Osteoblast (primary cell): ENCODE measurements at regions not wholly inside any gene's neighbourhood (a gene's known extent, or its start where the extent isn't known, plus 50 kb on each side); places are given as distances from the start of the nearest gene placed in this dataset.

Experiments used
- DNase-seq: peaks from one replicate; pipeline ENCODE4 v3.0.0; 2011; ENCODE audit warnings: low spot score, mixed read lengths; ENCODE audit not compliant: insufficient read length; ENCODE audit errors: missing footprints
- H2AFZ ChIP-seq: 2 replicates; pipeline ENCODE4 v1.6.0; 2011; ENCODE audit warnings: mild to moderate bottlenecking, low read length
- H3K27ac ChIP-seq: 2 replicates; pipeline ENCODE4 v1.5.1; 2011; ENCODE audit warnings: mild to moderate bottlenecking, low read depth, low read length, moderate library complexity
- H3K27me3 ChIP-seq: 2 replicates; pipeline ENCODE4 v1.6.0; 2012; ENCODE audit warnings: mild to moderate bottlenecking, control low read depth, inconsistent platforms, low read length, moderate library complexity; ENCODE audit not compliant: insufficient read depth
- H3K36me3 ChIP-seq: 2 replicates; pipeline ENCODE4 v1.5.1; 2011; ENCODE audit warnings: mild to moderate bottlenecking, low read length, control low read depth, moderate library complexity; ENCODE audit not compliant: insufficient read depth
- H3K4me1 ChIP-seq: 2 replicates; pipeline ENCODE4 v1.5.1; 2011; ENCODE audit warnings: mild to moderate bottlenecking, low read length, control low read depth, moderate library complexity; ENCODE audit not compliant: insufficient read depth
- H3K4me2 ChIP-seq: 2 replicates; pipeline ENCODE4 v1.6.0; 2011; ENCODE audit warnings: mild to moderate bottlenecking, low read length; ENCODE audit not compliant: insufficient read depth
- H3K4me3 ChIP-seq: fragments of 200-600 bp; sonication (generic); 3 replicates; pipeline ENCODE4 v1.5.1; 2012; ENCODE audit warnings: mild to moderate bottlenecking, low read length, inconsistent platforms; ENCODE audit not compliant: insufficient read depth
- H3K79me2 ChIP-seq: 2 replicates; pipeline ENCODE4 v1.6.0; 2012; ENCODE audit warnings: mild to moderate bottlenecking, low read length, control low read depth, inconsistent platforms; ENCODE audit not compliant: insufficient read depth
- H3K9me3 ChIP-seq: 2 replicates; pipeline ENCODE4 v1.5.1; 2011; ENCODE audit warnings: low read depth, low read length, control low read depth
- H4K20me1 ChIP-seq: 2 replicates; pipeline ENCODE4 v1.6.0; 2012; ENCODE audit warnings: mild to moderate bottlenecking, low read length, control low read depth; ENCODE audit not compliant: insufficient read depth
- CTCF ChIP-seq: IDR thresholded peaks from 2 replicates; pipeline ENCODE4 v1.5.1; 2011; ENCODE audit warnings: mild to moderate bottlenecking, low read depth, low read length, moderate library complexity; ENCODE audit errors: extremely low read depth

GRCh38 chr12:14260011-14260993 is 105.2 kb upstream of the ATF7IP start:
- H3K79me2 ChIP-seq: no peaks in the 10 kb centered on the region
- no peak for TF ChIP-seq CTCF
- H4K20me1 ChIP-seq: no peaks in the 10 kb centered on the region
- H3K4me3 ChIP-seq: peak overlapping the region; percentile 20
- peaks cover 6% of the 10 kb centered on the region for H3K9me3 ChIP-seq
- peak overlapping the region; percentile 44 for H3K4me2 ChIP-seq
- H3K4me1 ChIP-seq: peaks cover 48% of the 10 kb centered on the region
- peak overlapping the region; percentile 80 for H2AFZ ChIP-seq
- H3K36me3 ChIP-seq: no peaks in the 10 kb centered on the region
- DNase-seq: peak; percentile 89
- H3K27ac ChIP-seq: peak overlapping the region; percentile 90
- H3K27me3 ChIP-seq: no peaks in the 10 kb centered on the region

GRCh38 chr12:14261096-14261495 is 104.4 kb upstream of the ATF7IP start:
- Histone ChIP-seq H3K4me3 (no peak overlapping the region), H3K4me2 (peak overlapping the region; percentile 44), H3K27me3 (no peaks in the 10 kb centered on the region)

GRCh38 chr12:14261861-14262260 is 103.6 kb upstream of the ATF7IP start:
- H3K9me3 ChIP-seq: peaks cover 6% of the 10 kb centered on the region

More at GRCh38 chr12:14261096-14261495, 104.4 kb upstream of the ATF7IP start:
- Histone ChIP-seq H3K79me2 (no peaks in the 10 kb centered on the region), H3K4me1 (peaks cover 40% of the 10 kb centered on the region), H3K36me3 (no peaks in the 10 kb centered on the region), H2AFZ (peak overlapping the region; percentile 80), H3K9me3 (peaks cover 6% of the 10 kb centered on the region), H4K20me1 (no peaks in the 10 kb centered on the region), H3K27ac (peak overlapping the region; percentile 90)
- DNase-seq: no peak
- no peak for TF ChIP-seq CTCF

More at GRCh38 chr12:14261861-14262260, 103.6 kb upstream of the ATF7IP start:
- Histone ChIP-seq H3K4me2 (no peak overlapping the region), H3K27me3 (no peaks in the 10 kb centered on the region), H3K36me3 (no peaks in the 10 kb centered on the region), H4K20me1 (no peaks in the 10 kb centered on the region), H2AFZ (no peak overlapping the region), H3K4me3 (no peak overlapping the region), H3K79me2 (no peaks in the 10 kb centered on the region), H3K27ac (no peak overlapping the region), H3K4me1 (peaks cover 32% of the 10 kb centered on the region)
- DNase-seq: no peak
- no peak for TF ChIP-seq CTCF
